ENCODE measurements at regions not wholly inside any gene's neighbourhood (a gene's known extent, or its start where the extent isn't known, plus 50 kb on each side); places are given as distances from the start of the nearest gene placed in this dataset.

DNA sequence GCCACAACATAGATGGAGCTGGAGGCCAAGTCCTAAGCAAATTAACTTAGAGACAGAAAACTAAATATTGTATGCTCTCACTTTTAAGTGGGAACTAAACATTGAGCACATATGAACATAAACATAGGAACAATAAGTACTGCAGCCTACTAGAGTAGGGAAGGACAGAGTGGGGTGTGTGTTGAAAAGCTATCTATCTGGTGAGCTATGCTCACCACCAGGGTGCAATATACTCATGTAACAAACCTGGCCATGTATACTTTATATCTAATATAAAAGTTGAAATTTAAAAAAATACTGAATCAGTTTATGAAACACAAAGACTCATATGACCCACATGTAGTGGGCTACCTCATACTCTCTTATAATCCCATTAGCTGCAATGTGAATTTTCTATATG is 1305.0 kb downstream of the LRFN5 start:
- DNase-seq, result no peak
- H3K27me3 ChIP-seq (replicated peaks in 1 of 7), result no peaks in the 10 kb centered on the region

DNA sequence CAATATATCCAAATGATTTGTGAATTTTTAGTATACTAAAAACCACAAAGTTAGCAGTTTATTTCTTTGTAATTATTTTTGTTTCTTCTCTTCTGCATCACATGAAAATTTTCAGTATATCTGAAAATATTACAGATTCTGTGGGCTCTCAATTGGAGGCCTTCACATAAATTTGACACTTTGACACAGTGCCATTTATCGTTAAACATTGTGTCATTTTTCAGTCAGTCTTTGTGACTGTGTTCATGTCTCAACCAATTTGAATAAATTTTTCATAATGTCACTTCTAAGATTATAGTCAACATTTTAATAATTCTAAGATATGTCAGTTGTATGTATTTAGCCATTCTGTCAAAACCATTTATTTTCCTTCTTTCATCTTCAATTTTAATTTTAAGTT is 1303.0 kb downstream of the LRFN5 start:
- H3K9me3 ChIP-seq, result peaks cover 0 to 7% (median 0%) of the 10 kb centered on the region in 8 donors
- no peak overlapping the region for H3K27ac ChIP-seq
- no peak overlapping the region for H3K4me3 ChIP-seq
- 84 to 93% (median 90%) methylated on average over 1 of the region's 1 CpG for WGBS, 5 donors
- no peak for DNase-seq
- no peaks in the 10 kb centered on the region for H3K27me3 ChIP-seq (replicated peaks in 1 of 7)
- no peak for TF ChIP-seq POLR2A (IDR thresholded peaks at IDR 0.05)
- TF ChIP-seq, protein P1, sequence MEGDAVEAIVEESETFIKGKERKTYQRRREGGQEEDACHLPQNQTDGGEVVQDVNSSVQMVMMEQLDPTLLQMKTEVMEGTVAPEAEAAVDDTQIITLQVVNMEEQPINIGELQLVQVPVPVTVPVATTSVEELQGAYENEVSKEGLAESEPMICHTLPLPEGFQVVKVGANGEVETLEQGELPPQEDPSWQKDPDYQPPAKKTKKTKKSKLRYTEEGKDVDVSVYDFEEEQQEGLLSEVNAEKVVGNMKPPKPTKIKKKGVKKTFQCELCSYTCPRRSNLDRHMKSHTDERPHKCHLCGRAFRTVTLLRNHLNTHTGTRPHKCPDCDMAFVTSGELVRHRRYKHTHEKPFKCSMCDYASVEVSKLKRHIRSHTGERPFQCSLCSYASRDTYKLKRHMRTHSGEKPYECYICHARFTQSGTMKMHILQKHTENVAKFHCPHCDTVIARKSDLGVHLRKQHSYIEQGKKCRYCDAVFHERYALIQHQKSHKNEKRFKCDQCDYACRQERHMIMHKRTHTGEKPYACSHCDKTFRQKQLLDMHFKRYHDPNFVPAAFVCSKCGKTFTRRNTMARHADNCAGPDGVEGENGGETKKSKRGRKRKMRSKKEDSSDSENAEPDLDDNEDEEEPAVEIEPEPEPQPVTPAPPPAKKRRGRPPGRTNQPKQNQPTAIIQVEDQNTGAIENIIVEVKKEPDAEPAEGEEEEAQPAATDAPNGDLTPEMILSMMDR (IDR thresholded peaks at IDR 0.05 in 8 of 11, conservative IDR thresholded peaks at IDR 0.05 in 3 of 11), result no peak
- TF ChIP-seq POLR2AphosphoS5 (IDR thresholded peaks at IDR 0.05), result no peak
- intact Hi-C loops (cut with DNase I; ENCODE audit: low total_unique reads), result no loop called here
- H3K4me1 ChIP-seq, result no peaks in the 10 kb centered on the region
- H3K36me3 ChIP-seq, result no peaks in the 10 kb centered on the region

More for the DNA sequence above, 1305.0 kb downstream of the LRFN5 start:
- TF ChIP-seq POLR2A (IDR thresholded peaks at IDR 0.05) (no peak), POLR2AphosphoS5 (IDR thresholded peaks at IDR 0.05) (no peak)
- TF ChIP-seq, protein P1 (IDR thresholded peaks at IDR 0.05 in 8 of 11, conservative IDR thresholded peaks at IDR 0.05 in 3 of 11), result no peak
- Histone ChIP-seq H3K9me3 (peaks cover 0 to 7% (median 0%) of the 10 kb centered on the region in 8 donors), H3K36me3 (no peaks in the 10 kb centered on the region), H3K4me1 (no peaks in the 10 kb centered on the region), H3K27ac (no peak overlapping the region), H3K4me3 (no peak overlapping the region)
- intact Hi-C loops (cut with DNase I; ENCODE audit: low total_unique reads), result no loop called here

DNA sequence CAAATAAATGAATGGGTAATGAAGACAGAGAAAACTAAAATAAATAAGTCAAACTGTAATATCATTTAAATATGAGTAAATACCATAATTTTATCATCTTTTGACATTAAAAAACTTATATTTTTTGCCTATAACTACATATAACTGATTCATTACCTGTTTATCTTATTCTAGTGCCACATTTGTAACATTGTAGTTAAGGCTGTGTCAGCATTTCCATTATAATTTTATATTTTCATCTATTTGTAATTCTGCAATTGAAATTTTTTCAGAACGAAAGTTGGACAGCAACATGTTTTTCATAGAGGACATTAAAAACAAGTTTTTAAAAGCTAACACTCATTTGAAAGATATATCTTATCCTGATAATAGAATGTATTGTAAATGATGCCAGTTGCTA is 1286.5 kb downstream of the LRFN5 start:
- DNase-seq, result no peak
- Histone ChIP-seq H3K36me3 (no peaks in the 10 kb centered on the region), H3K27me3 (replicated peaks in 1 of 7) (no peaks in the 10 kb centered on the region), H3K4me1 (no peaks in the 10 kb centered on the region), H3K27ac (no peak overlapping the region), H3K4me3 (no peak overlapping the region), H3K9me3 (peaks cover 0 to 8% (median 2%) of the 10 kb centered on the region in 8 donors)
- 0 to 75% (median 55%) methylated on average over 1 of the region's 1 CpG for WGBS, 5 donors
- TF ChIP-seq POLR2AphosphoS5 (IDR thresholded peaks at IDR 0.05) (no peak), POLR2A (IDR thresholded peaks at IDR 0.05) (no peak)
- TF ChIP-seq, protein P1 (IDR thresholded peaks at IDR 0.05 in 8 of 11, conservative IDR thresholded peaks at IDR 0.05 in 3 of 11), result no peak
- intact Hi-C loops (cut with DNase I; ENCODE audit: low total_unique reads), result no loop called here

DNA sequence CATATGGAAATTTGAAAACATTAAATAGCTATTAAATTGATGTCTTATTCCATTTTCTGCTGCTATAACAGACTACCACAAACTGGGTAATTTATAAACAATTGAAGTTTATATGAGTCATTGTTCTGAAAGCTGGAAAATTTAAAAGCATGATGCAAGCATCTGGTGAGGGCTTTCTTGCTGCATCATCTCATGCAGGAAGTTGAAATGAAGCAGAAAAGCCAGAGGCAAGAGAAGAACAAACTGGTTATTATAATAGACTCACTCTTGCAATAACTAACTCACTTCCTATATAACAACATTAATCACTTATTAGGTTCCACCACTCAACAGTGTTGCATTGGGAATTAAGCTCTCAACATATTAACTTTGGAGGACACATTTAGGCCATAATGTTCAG is 1277.4 kb downstream of the LRFN5 start:
- H3K27me3 ChIP-seq (replicated peaks in 1 of 7), result no peaks in the 10 kb centered on the region
- TF ChIP-seq POLR2A (IDR thresholded peaks at IDR 0.05) (no peak), POLR2AphosphoS5 (IDR thresholded peaks at IDR 0.05) (no peak)
- TF ChIP-seq, protein P1 (IDR thresholded peaks at IDR 0.05 in 8 of 11, conservative IDR thresholded peaks at IDR 0.05 in 3 of 11), result no peak
- intact Hi-C loops (cut with DNase I; ENCODE audit: low total_unique reads), result no loop called here
- H3K4me1 ChIP-seq, result no peaks in the 10 kb centered on the region
- H3K4me3 ChIP-seq, result no peak overlapping the region
- H3K36me3 ChIP-seq, result no peaks in the 10 kb centered on the region
- H3K27ac ChIP-seq, result no peak overlapping the region
- DNase-seq, result no peak
- H3K9me3 ChIP-seq, result peaks cover 0 to 11% (median 7%) of the 10 kb centered on the region in 8 donors

All from spleen (tissue), 11 donors.